ENCODE measurements at regions not wholly inside any gene's neighbourhood (a gene's known extent, or its start where the extent isn't known, plus 50 kb on each side); places are given as distances from the start of the nearest gene placed in this dataset.
A peak's percentile ranks its signal among the peaks of the same experiment; 100 is the strongest.
"Not testable (repeated sequence)": the region's sequence is repeated elsewhere in the genome, so short reads cannot be mapped to it uniquely, and the experiment has no call there.

- DNase-seq: no peak
Measured at GRCh38 chr2:175677880-175678279, 324.2 kb downstream of the LNPK start.

DNA sequence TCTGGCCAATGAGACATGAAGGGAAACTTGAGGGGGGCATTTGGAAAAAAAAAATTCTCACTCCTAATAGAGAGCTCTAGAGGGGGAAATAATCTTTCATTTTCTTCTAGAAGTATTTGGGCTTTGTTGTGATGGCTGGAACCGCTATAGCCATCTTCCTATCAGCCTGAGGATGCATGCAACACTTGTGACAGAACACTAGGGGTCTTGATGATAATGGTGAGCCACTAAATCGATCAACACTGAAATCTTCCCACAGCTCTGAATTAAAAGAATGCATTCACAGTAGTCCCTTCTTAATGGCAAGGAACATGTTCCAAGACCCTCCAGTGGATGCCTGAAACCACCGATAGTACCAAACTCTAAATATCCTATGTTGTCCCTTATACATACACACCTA lies 325.3 kb downstream of the LNPK start:
- DNase-seq: no peak

DNA sequence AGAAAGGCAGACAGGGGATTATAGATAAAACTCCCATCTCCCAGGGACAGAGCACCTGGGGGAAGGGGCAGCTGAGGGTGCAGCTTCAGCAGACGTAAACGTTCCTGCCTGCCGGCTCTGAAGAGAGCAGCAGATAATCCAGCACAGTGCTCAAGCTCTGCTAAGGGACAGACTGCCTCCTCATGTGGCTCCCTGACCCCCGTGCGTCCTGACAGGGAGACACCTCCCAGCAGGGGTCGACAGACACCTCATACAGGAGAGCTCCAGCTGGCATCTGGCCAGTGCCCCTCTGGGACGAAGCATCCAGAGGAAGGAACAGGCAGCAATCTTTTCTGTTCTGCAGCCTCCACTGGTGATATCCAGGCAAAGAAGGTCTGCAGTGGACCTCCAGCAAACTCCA lies 333.3 kb downstream of the LNPK start:
- DNase-seq: not testable (repeated sequence)

DNA sequence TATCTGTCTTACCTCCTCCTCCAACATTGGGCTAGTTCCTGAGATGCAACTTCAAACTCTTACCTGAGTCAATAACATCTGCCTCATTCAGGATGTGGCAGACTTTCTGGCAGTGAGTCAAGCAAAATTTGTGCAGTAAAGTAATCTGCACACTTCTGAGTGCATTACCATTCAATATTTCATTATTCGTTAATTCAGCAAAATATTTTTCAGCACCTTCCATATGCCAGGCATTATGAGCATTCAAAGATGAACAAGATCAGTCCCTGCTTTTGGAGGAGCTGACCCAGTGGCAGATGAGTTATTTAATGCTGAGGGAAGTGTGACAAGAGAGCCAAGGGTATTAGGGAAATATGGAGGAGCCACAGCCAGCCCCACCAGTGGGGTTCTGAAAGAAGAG lies 339.7 kb downstream of the LNPK start:
- no peak for DNase-seq

GRCh38 chr2:175648577-175649063 lies 353.4 kb downstream of the LNPK start:
- DNase-seq: no peak

- DNase-seq: no peak
Measured at GRCh38 chr2:175647058-175647457, 355.0 kb downstream of the LNPK start.

DNA sequence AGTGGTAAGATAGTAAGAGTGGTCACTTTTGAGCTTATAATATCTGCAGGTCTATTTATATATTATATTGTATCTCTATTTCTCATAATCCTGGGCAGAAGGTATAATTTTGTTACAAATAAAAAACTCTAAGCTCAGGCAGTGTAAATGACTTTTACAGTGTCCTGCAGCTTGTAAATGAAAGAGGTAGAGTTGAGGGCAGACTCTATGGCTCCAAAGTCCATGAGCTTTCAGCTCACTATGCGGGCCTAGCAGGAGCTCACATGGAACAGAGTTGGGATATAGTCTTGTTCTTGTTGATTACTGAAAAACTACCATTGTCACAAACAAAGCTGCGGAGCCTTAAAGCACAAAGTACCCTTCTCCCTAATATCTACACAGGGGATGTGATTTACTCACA lies 361.4 kb downstream of the LNPK start:
- DNase-seq: no peak

GRCh38 chr2:175633227-175633626 lies 368.8 kb downstream of the LNPK start:
- peak; percentile 54 for DNase-seq

GRCh38 chr2:175631245-175631623 lies 370.8 kb downstream of the LNPK start:
- DNase-seq: no peak

DNA sequence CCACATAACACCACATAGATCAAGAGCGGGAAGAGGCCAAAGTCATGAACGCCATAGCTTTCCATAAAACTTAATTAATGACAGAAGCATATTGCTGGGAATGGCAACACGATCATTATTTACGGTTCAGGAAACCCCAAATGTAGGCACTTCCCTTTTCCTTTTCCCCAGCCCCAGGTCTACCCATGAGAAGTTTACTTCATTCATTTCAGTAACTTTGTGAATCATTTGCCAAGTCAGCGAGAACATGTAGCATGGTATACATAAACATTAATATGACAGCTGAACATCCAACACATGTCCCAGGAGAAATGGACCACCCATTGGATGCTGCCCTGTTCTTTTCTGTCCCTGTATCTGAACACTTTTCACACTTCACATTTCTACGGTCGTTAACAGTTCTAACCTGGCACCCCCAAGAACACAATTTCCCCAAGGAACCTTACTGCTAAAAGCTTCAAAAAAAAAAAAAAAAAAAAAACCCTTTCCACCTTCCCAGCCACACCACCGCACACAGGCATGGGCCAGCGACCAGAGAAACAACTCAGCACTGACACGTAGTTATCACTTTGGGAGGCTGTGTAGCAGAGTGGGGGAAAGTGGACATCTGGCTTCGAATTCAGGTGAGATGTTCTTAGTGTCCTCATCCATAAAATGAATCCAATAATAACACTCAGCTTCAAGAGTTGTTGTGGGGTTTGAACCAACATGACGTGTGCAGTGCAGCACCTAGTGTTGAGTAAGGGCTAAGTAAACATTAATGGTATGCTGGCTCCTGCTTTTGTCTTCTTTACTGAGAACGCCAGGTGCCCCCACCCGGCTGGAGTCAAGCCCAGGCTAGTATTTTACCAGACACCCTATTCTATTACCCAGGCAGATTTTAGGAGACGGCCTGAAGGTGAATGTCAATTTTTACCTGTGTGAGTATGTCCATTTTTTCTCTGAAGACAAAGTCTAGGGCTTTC lies 371.5 kb downstream of the LNPK start:
- peak; percentile 70 for DNase-seq

DNA sequence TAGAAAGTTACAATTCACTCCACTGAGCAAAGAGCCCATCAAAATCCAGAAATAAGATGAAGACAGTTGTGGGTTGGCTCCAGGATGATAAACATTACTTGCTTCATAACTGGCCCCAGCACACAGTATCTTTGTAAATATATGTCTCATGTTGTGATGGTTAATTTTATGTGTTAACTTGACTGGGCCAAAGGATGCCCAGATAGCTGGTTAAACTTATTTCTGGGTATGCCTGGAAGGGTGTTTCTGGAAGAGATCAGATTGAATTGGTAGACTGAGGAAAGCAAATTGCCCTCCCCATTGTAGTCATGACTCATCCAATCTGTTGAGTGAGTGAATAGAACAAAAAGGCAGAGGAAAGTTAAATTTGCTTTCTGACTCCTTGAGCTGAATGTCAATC lies 373.8 kb downstream of the LNPK start:
- DNase-seq: no peak

DNA sequence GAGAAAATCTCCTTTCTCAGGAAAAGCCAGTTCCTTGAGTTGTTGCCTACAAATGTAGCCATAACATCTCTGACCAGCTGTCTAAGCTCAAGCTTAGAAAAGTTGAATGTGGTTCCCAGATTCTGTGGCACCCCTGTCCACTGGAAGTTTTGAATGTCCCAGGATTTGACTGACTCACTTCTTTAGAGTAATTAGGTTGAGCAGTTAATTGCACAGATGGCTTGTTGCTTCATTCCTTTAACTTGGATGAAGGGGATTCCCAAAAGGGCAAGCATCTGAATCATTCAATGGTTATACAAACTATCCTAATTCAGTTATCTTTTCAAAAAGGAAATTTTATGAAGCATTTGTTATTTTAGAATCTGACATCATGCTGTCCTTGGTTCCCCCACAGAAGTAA lies 374.7 kb downstream of the LNPK start:
- DNase-seq: no peak

DNA sequence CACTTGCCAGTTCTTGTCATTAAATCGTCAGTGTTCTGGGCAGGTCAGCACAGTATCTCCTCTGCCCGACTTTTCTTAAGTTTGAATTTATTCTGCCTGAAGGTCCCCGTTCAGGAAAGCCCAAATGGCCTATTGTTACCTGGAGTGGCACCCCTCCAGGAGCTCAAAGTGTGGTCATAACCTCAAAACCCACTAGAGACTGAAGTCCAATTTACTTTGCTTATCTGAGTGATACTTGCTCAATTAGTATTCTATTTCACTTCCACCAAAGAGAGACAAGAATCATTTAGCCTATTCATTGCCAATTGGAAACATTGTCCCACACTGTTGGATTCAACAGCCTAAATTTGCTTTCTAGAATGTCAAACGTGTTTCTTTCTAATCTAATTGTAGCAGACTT lies 375.3 kb downstream of the LNPK start:
- DNase-seq: peak; percentile 10

DNA sequence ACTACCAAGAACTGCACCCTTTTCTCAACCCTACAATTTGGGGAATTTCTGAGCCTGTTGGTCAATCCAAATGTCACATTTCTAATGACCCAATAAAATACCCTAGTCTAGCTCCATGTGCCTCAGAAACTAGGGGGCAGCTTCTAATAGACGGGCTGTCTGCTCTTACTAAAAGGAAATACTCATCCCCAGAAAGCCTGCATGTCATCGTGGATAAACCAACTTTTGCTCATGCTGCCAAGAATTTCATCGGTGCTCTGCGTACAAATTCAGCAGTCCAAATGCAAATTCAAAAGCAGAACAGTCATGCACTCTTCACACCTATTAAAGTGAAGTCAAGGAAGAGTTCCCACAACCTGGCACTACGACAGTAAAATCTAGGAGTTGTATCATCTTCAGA lies 377.3 kb downstream of the LNPK start:
- DNase-seq: no peak

DNA sequence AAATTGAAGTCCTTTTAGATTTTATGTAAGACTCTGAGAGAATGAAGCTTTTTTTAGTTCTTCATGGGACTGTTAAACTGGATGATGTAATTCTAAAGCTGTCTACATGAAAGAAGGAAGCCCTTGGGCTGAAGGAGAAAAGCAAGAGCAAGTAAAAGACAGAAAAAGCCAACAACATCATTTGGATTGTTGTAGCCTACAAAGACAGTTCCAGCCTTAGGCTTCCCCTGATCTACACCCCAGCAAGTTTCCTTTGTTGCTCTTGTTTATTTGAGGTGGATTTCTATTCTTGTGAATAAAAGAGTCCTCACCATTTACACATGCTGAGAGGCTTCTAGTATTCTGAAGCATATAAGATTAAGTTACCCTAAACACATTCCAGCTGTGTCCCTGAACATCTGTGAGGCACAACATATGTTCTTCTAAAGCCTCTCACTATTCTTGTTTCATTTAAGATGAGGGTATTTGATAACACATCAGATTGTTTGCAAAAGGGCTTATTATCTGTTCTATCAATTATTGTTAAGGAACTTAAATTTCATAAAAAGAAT lies 377.8 kb downstream of the LNPK start:
- peak; percentile 22 for DNase-seq

- DNase-seq: no peak
Measured at GRCh38 chr2:175621821-175622220, 380.2 kb downstream of the LNPK start.

GRCh38 chr2:175620106-175620505 lies 382.0 kb downstream of the LNPK start:
- DNase-seq: no peak

DNA sequence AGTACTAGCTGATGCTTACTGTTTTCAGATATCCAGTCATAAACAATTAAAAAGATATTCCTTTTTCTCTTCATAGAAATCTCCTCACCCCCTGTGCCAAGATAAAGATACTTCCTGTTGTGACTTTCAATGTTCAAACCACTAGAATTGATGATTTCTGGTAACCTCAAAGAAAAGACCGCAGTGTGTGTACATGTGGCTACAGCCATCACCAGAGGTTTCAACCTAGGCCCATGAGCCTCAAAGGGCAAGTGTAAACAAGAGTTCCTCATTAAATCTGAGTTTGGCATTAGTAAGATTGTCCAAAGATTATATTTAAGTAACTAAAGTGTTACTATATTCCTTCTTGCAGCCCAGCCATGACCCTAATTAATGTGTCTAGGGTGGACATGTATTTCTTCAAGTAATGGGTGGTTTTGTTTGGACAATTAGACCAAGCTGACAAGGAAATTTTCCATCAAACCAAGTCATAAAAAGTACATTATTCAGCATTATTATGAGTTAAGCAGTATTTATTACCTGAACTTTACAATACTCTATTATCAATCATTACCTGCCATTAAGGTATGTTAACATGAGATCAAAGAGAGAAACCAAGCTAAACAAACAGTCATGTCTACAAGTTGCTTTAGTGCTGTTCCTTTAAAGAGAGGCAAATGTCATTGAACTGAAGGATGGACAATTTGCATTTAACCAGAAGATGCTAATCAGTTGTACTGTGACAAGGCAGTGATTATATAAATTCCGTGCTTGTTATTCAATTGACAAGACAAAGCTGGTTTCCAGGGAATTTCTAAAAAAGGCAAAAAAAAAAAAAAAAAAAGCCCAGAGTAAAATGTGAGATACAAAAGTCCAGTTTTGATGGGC lies 382.7 kb downstream of the LNPK start:
- no peak for DNase-seq

- DNase-seq: no peak
Measured at GRCh38 chr2:175612280-175612679, 389.8 kb downstream of the LNPK start.

- peak; percentile 35 for DNase-seq
Measured at GRCh38 chr2:175606010-175606841, 395.8 kb downstream of the LNPK start.

DNA sequence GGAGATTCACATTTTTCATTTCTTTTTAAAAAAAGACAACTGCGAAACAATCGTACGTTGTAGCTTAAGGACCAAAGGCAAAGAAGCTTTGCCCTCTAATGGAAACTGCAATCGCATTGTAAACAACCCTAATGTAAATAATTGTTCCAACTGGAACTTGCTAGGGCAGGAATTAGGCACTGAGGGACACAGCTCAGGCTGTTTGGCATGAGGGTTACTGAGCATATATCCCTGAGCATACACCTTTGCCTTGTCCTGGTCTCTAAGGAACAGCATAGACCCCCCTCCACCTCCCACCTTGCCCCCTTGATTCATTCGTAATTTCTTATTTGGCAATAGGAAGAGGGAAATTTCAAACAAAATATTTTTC lies 396.4 kb downstream of the LNPK start:
- DNase-seq: peak; percentile 13

- DNase-seq: no peak
Measured at GRCh38 chr2:175601969-175602368, 400.1 kb downstream of the LNPK start.

Measured in NCI-H146 (cell line).